Heart left ventricle (tissue), 16 donors: ENCODE measurements at regions not wholly inside any gene's neighbourhood (a gene's known extent, or its start where the extent isn't known, plus 50 kb on each side); places are given as distances from the start of the nearest gene placed in this dataset.

Experiments
- ATAC-seq, 4 donors: fragments of 200-7000 bp; cut with Tn5 transposase; one replicate each; pipeline ENCODE4 v1.9.1; 2020 to 2022; ENCODE audit warnings: moderate library complexity in 4 of 4, mild to moderate bottlenecking in 3 of 4, moderate number of reproducible peaks in 1 of 4
- DNase-seq, 5 donors: peaks; one replicate each; pipeline ENCODE4 v3.0.0-alpha.2; 2020
- H3K27ac ChIP-seq, 12 donors: fragments of 200-600 bp; sonication (generic) in 4 of 12; one replicate each; pipeline versions ENCODE4 v1.5.0 to v1.8.0; 2016 to 2022; ENCODE audit warnings: mild to moderate bottlenecking in 2 of 12
- H3K27me3 ChIP-seq, 9 donors: fragments of 200-600 bp; sonication (generic) in 2 of 9; one replicate each; pipeline versions ENCODE4 v1.5.1 to v1.8.0; 2016 to 2022; ENCODE audit warnings: mild to moderate bottlenecking in 3 of 9
- H3K36me3 ChIP-seq, 9 donors: fragments of 200-600 bp; sonication (generic) in 2 of 9; one replicate each; pipeline versions ENCODE4 v1.5.0 to v1.8.0; 2018 to 2022; ENCODE audit warnings: mild to moderate bottlenecking in 2 of 9
- H3K4me1 ChIP-seq, 12 donors: fragments of 200-600 bp; sonication (generic) in 4 of 12; one replicate each; pipeline versions ENCODE4 v1.5.0 to v1.8.0; 2016 to 2022; ENCODE audit warnings: mild to moderate bottlenecking in 3 of 12
- H3K4me3 ChIP-seq, 12 donors: fragments of 200-600 bp; sonication (generic) in 4 of 12; one replicate each; pipeline versions ENCODE4 v1.5.0 to v1.8.0; 2017 to 2022; ENCODE audit warnings: mild to moderate bottlenecking in 9 of 12, moderate library complexity in 4 of 12
- H3K9me3 ChIP-seq, 12 donors: fragments of 200-600 bp; sonication (generic) in 4 of 12; one replicate each; pipeline versions ENCODE4 v1.5.0 to v1.8.0; 2016 to 2022; ENCODE audit warnings: mild to moderate bottlenecking in 1 of 12
- POLR2A ChIP-seq, 2 donors: fragments of 450-650 bp; IDR thresholded peaks; one replicate each; pipeline ENCODE4 v1.6.1; 2017; ENCODE audit warnings: antibody characterized with exemption in 2 of 2, mild to moderate bottlenecking in 2 of 2, moderate library complexity in 2 of 2
- WGBS, 4 donors: extraction: QIAGEN DNeasy Blood & Tissue Kit in 2 of 4; methylation state at CpG; one replicate each; pipeline versions ENCODE4 v1.1.5 to v1.1.7; 2013 to 2018; 5-methylcytosine and 5-hydroxymethylcytosine counted together
- intact Hi-C, 10 donors: fragments of 100-400 bp; cut with DNase I; formaldehyde crosslinking; loops; one replicate each; pipeline versions ENCODE4 v1.11.1 to v1.14.2; 2022
- TF ChIP-seq, protein P1 (sequence below), 12 donors: fragments of 200-600 bp; sonication (generic) in 4 of 12; IDR thresholded peaks; one replicate each; pipeline versions ENCODE4 v1.5.0 to v1.8.0; 2018 to 2022; ENCODE audit warnings: antibody characterized with exemption in 12 of 12, mild to moderate bottlenecking in 5 of 12
- donor health status: ischemic (EF 13 %, LVEDD 7.1; RV severe dilation, severe dysfunction).
- donor health status: healthy with polysubstance abuse.
- donor health status: DM: no; HTN: yes; CAD: no.
- donor health status: DM: no; HTN: no; CAD: no.
- donor health status: ischemic (EF 25% LVEDD 6.9; RV normal size, moderate dysfunction).
- donor health status: ischemic (EF 25% LVEDD 5.7; RV mildly dilated, moderate dysfunction).
- donor health status: healthy.
- donor health status: DM: yes; HTN: yes; CAD: no.
- donor health status: ischemic (EF 35%, LVEDD 5.7; RV mildly dilated, moderate dysfunction).
- donor health status: nonischemic (EF 11% LVEDD 7.7; RV severe dilation, severe dysfunction).
- donor health status: DM: yes; HTN: yes; CAD: no.
- donor health status: PGD.
- donor health status: ischemic (EF 29% LVEDD 5.4; RV normal size, mild dysfunction).
- donor health status: nonischemic (EF 23%, LVEDD 6.1; RV moderate dilation, normal function).

DNA sequence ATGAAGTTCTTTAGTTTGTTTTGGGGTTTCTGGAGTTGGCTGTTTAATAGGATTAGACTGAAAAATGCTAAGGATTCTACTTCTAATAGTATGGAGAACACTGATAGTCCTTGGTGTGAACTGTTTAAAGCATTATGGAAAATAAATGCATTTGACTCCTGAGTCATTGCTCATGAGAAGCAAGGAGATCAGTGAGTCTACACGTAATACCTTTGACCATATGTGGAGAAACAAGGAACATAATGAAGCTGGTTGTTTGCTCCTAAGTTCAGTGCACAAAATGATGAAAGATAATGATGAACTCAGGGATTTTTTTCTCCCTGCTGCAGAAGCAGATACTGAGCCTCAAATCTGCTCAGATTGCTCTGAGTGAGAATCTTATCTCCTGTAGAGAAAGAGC lies 158.9 kb upstream of the COL11A1 start:
- WGBS, 4 donors: 73 to 81% (median 75%) methylated on average over 1 of the region's 1 CpG
- no peaks in the 10 kb centered on the region for H3K27me3 ChIP-seq
- no peak for ATAC-seq
- H3K9me3 ChIP-seq: no peaks in the 10 kb centered on the region
- no peak for DNase-seq
- no peak overlapping the region for H3K4me3 ChIP-seq
- no peak overlapping the region for H3K27ac ChIP-seq
- H3K4me1 ChIP-seq: no peaks in the 10 kb centered on the region
- intact Hi-C loops: no loop called here
- H3K36me3 ChIP-seq: no peaks in the 10 kb centered on the region
- TF ChIP-seq, protein P1, sequence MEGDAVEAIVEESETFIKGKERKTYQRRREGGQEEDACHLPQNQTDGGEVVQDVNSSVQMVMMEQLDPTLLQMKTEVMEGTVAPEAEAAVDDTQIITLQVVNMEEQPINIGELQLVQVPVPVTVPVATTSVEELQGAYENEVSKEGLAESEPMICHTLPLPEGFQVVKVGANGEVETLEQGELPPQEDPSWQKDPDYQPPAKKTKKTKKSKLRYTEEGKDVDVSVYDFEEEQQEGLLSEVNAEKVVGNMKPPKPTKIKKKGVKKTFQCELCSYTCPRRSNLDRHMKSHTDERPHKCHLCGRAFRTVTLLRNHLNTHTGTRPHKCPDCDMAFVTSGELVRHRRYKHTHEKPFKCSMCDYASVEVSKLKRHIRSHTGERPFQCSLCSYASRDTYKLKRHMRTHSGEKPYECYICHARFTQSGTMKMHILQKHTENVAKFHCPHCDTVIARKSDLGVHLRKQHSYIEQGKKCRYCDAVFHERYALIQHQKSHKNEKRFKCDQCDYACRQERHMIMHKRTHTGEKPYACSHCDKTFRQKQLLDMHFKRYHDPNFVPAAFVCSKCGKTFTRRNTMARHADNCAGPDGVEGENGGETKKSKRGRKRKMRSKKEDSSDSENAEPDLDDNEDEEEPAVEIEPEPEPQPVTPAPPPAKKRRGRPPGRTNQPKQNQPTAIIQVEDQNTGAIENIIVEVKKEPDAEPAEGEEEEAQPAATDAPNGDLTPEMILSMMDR (IDR thresholded peaks at IDR 0.05): no peak
- no peak for TF ChIP-seq POLR2A (IDR thresholded peaks at IDR 0.05)

- Histone ChIP-seq H3K4me3 (no peak overlapping the region), H3K4me1 (no peaks in the 10 kb centered on the region), H3K27ac (no peak overlapping the region), H3K36me3 (no peaks in the 10 kb centered on the region), H3K27me3 (no peaks in the 10 kb centered on the region), H3K9me3 (no peaks in the 10 kb centered on the region)
- no peak for ATAC-seq
- intact Hi-C loops: no loop called here
- DNase-seq: no peak
- TF ChIP-seq, protein P1 (IDR thresholded peaks at IDR 0.05): no peak
- no peak for TF ChIP-seq POLR2A (IDR thresholded peaks at IDR 0.05)
Observed at GRCh38 chr1:103266036-103266435, 157.7 kb upstream of the COL11A1 start.

GRCh38 chr1:103265551-103265950 lies 157.2 kb upstream of the COL11A1 start:
- ATAC-seq: no peak
- Histone ChIP-seq H3K4me1 (no peaks in the 10 kb centered on the region), H3K4me3 (no peak overlapping the region), H3K9me3 (no peaks in the 10 kb centered on the region), H3K27me3 (no peaks in the 10 kb centered on the region), H3K27ac (no peak overlapping the region), H3K36me3 (no peaks in the 10 kb centered on the region)
- no peak for DNase-seq
- intact Hi-C loops: no loop called here
- no peak for TF ChIP-seq POLR2A (IDR thresholded peaks at IDR 0.05)
- TF ChIP-seq, protein P1 (IDR thresholded peaks at IDR 0.05): no peak

GRCh38 chr1:103259982-103260381 lies 151.7 kb upstream of the COL11A1 start:
- intact Hi-C loops: no loop called here
- DNase-seq (no peak), ATAC-seq (no peak)
- H3K27ac ChIP-seq: no peak overlapping the region
- H3K27me3 ChIP-seq: no peaks in the 10 kb centered on the region
- no peaks in the 10 kb centered on the region for H3K4me1 ChIP-seq
- no peaks in the 10 kb centered on the region for H3K36me3 ChIP-seq
- H3K4me3 ChIP-seq: no peak overlapping the region
- 79 to 92% (median 84%) methylated on average over 2 of the region's 2 CpGs for WGBS, 4 donors
- H3K9me3 ChIP-seq: no peaks in the 10 kb centered on the region
- TF ChIP-seq, protein P1 (IDR thresholded peaks at IDR 0.05): no peak
- no peak for TF ChIP-seq POLR2A (IDR thresholded peaks at IDR 0.05)
